SK-N-SH treated with all-trans-retinoic acid at 6 μM for 48 hours (cell line): ENCODE measurements at regions not wholly inside any gene's neighbourhood (a gene's known extent, or its start where the extent isn't known, plus 50 kb on each side); places are given as distances from the start of the nearest gene placed in this dataset.

Experiments
- ARNTL ChIP-seq: fragments of 450-650 bp; formaldehyde crosslinking; IDR thresholded peaks from 2 replicates; pipeline ENCODE4 v1.5.0; 2020; ENCODE audit warnings: low read depth, mild to moderate bottlenecking, moderate library complexity, borderline replicate concordance
- BACH2 ChIP-seq: fragments of 250-450 bp; sonication (Bioruptor Pico); IDR thresholded peaks from 2 replicates; pipeline ENCODE4 v1.9.0; 2021; ENCODE audit warnings: mild to moderate bottlenecking, borderline replicate concordance
- ISL1 ChIP-seq: fragments of 250-450 bp; sonication (Bioruptor Pico); IDR thresholded peaks from 2 replicates; pipeline ENCODE4 v2.1.2; 2022; ENCODE audit warnings: mild to moderate bottlenecking, moderate library complexity

GRCh38 chr6:144857086-144857485, 572.0 kb downstream of the UTRN start:
- TF ChIP-seq BACH2 (CRISPR knock-in tag) (no peak), ISL1 (CRISPR knock-in tag) (no peak), ARNTL (CRISPR knock-in tag) (no peak)
